ENCODE measurements at regions not wholly inside any gene's neighbourhood (a gene's known extent, or its start where the extent isn't known, plus 50 kb on each side); places are given as distances from the start of the nearest gene placed in this dataset.

DNA sequence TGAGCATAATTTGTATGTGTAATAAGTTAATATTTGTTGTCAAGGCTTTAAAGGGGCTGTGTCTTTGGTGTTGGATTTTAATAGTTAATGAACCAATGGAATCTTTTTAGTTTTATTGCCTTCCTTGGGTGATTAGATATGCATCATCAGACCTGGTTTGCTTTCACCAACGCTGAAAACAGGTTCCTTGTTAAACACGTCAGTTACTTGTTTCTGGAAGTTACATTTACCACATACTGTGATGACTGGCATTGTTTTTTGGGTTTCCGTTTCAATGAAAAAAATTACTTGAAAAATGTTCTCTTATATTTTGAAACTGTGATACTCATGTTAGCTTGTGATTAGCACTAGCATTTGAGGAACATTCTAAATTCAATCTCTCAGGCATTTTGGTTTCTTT lies 58.6 kb upstream of the RNF144B start:
- TF ChIP-seq CTCF (conservative IDR thresholded peaks at IDR 0.05; ENCODE audit: low read depth, low read length), result no peak
- no peak for TF ChIP-seq EZH2 (IDR thresholded peaks at IDR 0.05; ENCODE audit: borderline replicate concordance, low read depth, low read length, poor library complexity, severe bottlenecking)
- H3K4me1 ChIP-seq (ENCODE audit: insufficient read depth, low read length, poor library complexity, severe bottlenecking), result peaks cover 13% of the 10 kb centered on the region
- H3K4me3 ChIP-seq (ENCODE audit: low read depth, low read length, poor library complexity, severe bottlenecking), result no peak overlapping the region
- H3K36me3 ChIP-seq (ENCODE audit: insufficient read depth, low read length, poor library complexity, severe bottlenecking), result no peaks in the 10 kb centered on the region
- ChIA-PET CTCF (interaction anchor here (0.6 kb wide), 1 partner anchor 12 kb away, joined by 3 read pairs; no protein-coding TSS in a partner anchor), POLR2A (ENCODE audit: low non-redundant PET) (no interaction called here)
- no peak overlapping the region for H3K27ac ChIP-seq (ENCODE audit: low read depth, low read length, poor library complexity, severe bottlenecking)
- intact Hi-C loops (cut with micrococcal nuclease; ENCODE audit: unreplicated experiment), result loop anchor here (10.0 kb wide), 2 partner anchors 406 to 1726 kb away; no protein-coding TSS in a partner anchor
- no peaks in the 10 kb centered on the region for H3K27me3 ChIP-seq (replicated peaks; ENCODE audit: insufficient read depth, low read depth, low read length, poor library complexity)
- DNase-seq (ENCODE audit: low spot score), result no peak
- no TSS peak for BruUV-seq (replicated peaks)
- no peaks in the 10 kb centered on the region for H3K9me3 ChIP-seq (ENCODE audit: low read depth, low read length, poor library complexity, severe bottlenecking)

DNA sequence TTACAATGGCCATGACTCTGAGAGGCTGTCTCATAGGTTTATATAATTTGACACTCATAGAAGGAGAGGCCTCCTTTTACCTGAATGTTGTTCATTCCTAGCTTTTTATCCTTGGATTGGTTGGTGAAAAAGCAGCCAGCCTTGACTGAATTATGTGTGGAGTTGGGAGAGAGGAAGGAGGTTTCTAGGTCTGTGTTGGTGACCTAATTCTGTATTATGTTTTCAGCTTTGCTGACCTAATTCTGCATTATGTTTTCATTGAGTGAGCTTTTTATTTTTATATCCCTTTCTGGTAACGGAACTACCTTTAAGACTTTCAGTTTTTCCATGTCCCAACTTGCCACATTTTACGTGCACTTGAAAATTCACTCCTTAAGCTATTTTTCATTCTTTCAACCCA lies 59.1 kb upstream of the RNF144B start:
- Histone ChIP-seq H3K4me3 (ENCODE audit: low read depth, low read length, poor library complexity, severe bottlenecking) (no peak overlapping the region), H3K4me1 (ENCODE audit: insufficient read depth, low read length, poor library complexity, severe bottlenecking) (peaks cover 13% of the 10 kb centered on the region), H3K36me3 (ENCODE audit: insufficient read depth, low read length, poor library complexity, severe bottlenecking) (no peaks in the 10 kb centered on the region), H3K27ac (ENCODE audit: low read depth, low read length, poor library complexity, severe bottlenecking) (no peak overlapping the region), H3K27me3 (replicated peaks; ENCODE audit: insufficient read depth, low read depth, low read length, poor library complexity) (no peaks in the 10 kb centered on the region), H3K9me3 (ENCODE audit: low read depth, low read length, poor library complexity, severe bottlenecking) (no peaks in the 10 kb centered on the region)
- BruUV-seq (replicated peaks), result no TSS peak
- intact Hi-C loops (cut with micrococcal nuclease; ENCODE audit: unreplicated experiment), result loop anchor here (10.0 kb wide), 2 partner anchors 407 to 1727 kb away; no protein-coding TSS in a partner anchor
- no peak for TF ChIP-seq CTCF (conservative IDR thresholded peaks at IDR 0.05; ENCODE audit: low read depth, low read length)
- no peak for TF ChIP-seq EZH2 (IDR thresholded peaks at IDR 0.05; ENCODE audit: borderline replicate concordance, low read depth, low read length, poor library complexity, severe bottlenecking)
- ChIA-PET POLR2A (ENCODE audit: low non-redundant PET) (no interaction called here), CTCF (interaction anchor here (0.6 kb wide), 1 partner anchor 13 kb away, joined by 3 read pairs; no protein-coding TSS in a partner anchor)
- DNase-seq (ENCODE audit: low spot score), result no peak

DNA sequence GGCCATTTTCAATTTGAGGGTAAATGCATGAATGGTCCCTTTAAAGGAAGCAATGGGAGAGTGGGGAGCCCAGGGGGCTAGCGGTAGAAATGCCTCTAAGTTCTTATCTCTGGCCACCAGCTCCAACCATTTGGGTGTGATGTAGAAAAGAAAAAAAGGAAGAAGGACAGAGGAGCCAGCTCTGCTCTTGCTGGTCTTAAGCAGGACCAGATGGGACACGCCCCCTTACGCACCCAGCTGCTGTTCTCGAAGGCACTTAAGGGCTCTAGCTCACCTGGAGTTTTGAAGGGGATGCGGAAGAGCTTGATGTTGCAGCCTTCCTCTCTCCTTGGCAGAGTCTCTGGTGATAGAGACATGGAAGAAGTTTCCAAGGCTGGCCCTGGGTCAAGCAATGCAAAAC lies 59.5 kb upstream of the RNF144B start:
- no TSS peak for BruUV-seq (replicated peaks)
- POLR2A ChIA-PET (ENCODE audit: low non-redundant PET), result no interaction called here

More for the DNA sequence above, 59.5 kb upstream of the RNF144B start:
- Histone ChIP-seq H3K9me3 (ENCODE audit: low read depth, low read length, poor library complexity, severe bottlenecking) (no peaks in the 10 kb centered on the region), H3K27ac (ENCODE audit: low read depth, low read length, poor library complexity, severe bottlenecking) (no peak overlapping the region), H3K4me1 (ENCODE audit: insufficient read depth, low read length, poor library complexity, severe bottlenecking) (peaks cover 13% of the 10 kb centered on the region), H3K4me3 (ENCODE audit: low read depth, low read length, poor library complexity, severe bottlenecking) (no peak overlapping the region), H3K36me3 (ENCODE audit: insufficient read depth, low read length, poor library complexity, severe bottlenecking) (no peaks in the 10 kb centered on the region), H3K27me3 (replicated peaks; ENCODE audit: insufficient read depth, low read depth, low read length, poor library complexity) (no peaks in the 10 kb centered on the region)
- CTCF ChIA-PET, result no interaction called here
- intact Hi-C loops (cut with micrococcal nuclease; ENCODE audit: unreplicated experiment), result loop anchor here (10.0 kb wide), 2 partner anchors 407 to 1727 kb away; no protein-coding TSS in a partner anchor
- DNase-seq (ENCODE audit: low spot score), result no peak
- TF ChIP-seq CTCF (conservative IDR thresholded peaks at IDR 0.05; ENCODE audit: low read depth, low read length), result no peak
- TF ChIP-seq EZH2 (IDR thresholded peaks at IDR 0.05; ENCODE audit: borderline replicate concordance, low read depth, low read length, poor library complexity, severe bottlenecking), result no peak
